ENCODE measurements at regions not wholly inside any gene's neighbourhood (a gene's known extent, or its start where the extent isn't known, plus 50 kb on each side); places are given as distances from the start of the nearest gene placed in this dataset.

DNA sequence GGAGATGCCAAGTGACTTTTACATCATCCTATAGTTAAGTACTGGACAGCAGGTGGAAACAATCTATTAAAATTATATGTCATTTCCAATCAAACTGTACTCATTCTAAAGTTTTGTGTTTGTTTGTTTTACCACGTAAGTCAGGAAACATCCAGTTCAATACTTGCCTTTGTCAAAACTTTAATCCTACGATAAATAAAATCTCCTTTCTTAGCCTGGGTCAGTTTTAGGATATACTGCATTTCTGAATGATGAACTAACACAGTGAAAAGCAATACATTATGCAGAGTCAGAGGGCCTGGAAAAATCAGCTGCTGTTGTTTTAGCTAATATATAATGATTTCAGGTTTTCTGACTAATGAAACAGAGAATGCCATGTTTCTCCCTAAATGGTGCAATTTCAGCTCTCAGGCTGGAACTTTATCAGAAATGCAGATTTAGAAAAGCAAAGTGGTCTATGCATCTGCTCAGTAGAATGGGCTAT, 756.4 kb downstream of the CDH11 start:
- TF ChIP-seq MXI1 (conservative IDR thresholded peaks at IDR 0.05; ENCODE audit: poor library complexity, severe bottlenecking) (no peak), RAD21 (conservative IDR thresholded peaks at IDR 0.05) (no peak), TAF1 (IDR thresholded peaks at IDR 0.05; ENCODE audit: low read depth) (no peak)
- TF ChIP-seq, protein P1, sequence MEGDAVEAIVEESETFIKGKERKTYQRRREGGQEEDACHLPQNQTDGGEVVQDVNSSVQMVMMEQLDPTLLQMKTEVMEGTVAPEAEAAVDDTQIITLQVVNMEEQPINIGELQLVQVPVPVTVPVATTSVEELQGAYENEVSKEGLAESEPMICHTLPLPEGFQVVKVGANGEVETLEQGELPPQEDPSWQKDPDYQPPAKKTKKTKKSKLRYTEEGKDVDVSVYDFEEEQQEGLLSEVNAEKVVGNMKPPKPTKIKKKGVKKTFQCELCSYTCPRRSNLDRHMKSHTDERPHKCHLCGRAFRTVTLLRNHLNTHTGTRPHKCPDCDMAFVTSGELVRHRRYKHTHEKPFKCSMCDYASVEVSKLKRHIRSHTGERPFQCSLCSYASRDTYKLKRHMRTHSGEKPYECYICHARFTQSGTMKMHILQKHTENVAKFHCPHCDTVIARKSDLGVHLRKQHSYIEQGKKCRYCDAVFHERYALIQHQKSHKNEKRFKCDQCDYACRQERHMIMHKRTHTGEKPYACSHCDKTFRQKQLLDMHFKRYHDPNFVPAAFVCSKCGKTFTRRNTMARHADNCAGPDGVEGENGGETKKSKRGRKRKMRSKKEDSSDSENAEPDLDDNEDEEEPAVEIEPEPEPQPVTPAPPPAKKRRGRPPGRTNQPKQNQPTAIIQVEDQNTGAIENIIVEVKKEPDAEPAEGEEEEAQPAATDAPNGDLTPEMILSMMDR (IDR thresholded peaks at IDR 0.05; ENCODE audit: poor library complexity, severe bottlenecking): no peak
